Fibroblast of the aortic adventitia (primary cell): ENCODE measurements at regions not wholly inside any gene's neighbourhood (a gene's known extent, or its start where the extent isn't known, plus 50 kb on each side); places are given as distances from the start of the nearest gene placed in this dataset.

Source experiments
- DNase-seq: peaks from one replicate; pipeline ENCODE4 v3.0.0-alpha.2; 2010; ENCODE audit warnings: low read depth
- H3K4me3 ChIP-seq: 2 replicates; pipeline ENCODE4 v1.5.1; 2011; ENCODE audit warnings: low read depth, mild to moderate bottlenecking, control low read depth, low read length, moderate library complexity
- CTCF ChIP-seq: IDR thresholded peaks from 2 replicates; pipeline ENCODE4 v1.5.1; 2011; ENCODE audit warnings: mild to moderate bottlenecking, low read length, control low read depth, inconsistent platforms; ENCODE audit not compliant: insufficient read depth

- no peak overlapping the region for H3K4me3 ChIP-seq
- no peak for TF ChIP-seq CTCF
- DNase-seq = no peak
Measured at GRCh38 chr13:22776394-22777186, 404.2 kb upstream of the SGCG start.

- no peak for DNase-seq
- no peak for TF ChIP-seq CTCF
- no peak overlapping the region for H3K4me3 ChIP-seq
Measured at GRCh38 chr13:22777207-22777606, 403.6 kb upstream of the SGCG start.

- no peak for DNase-seq
- no peak overlapping the region for H3K4me3 ChIP-seq
- no peak for TF ChIP-seq CTCF
Measured at GRCh38 chr13:22789027-22789593, 391.7 kb upstream of the SGCG start.

GRCh38 chr13:22789916-22790315 lies 390.9 kb upstream of the SGCG start:
- DNase-seq = no peak
- TF ChIP-seq CTCF = no peak
- no peak overlapping the region for H3K4me3 ChIP-seq

- DNase-seq = no peak
- no peak for TF ChIP-seq CTCF
- no peak overlapping the region for H3K4me3 ChIP-seq
Measured at GRCh38 chr13:22793598-22794134, 387.1 kb upstream of the SGCG start.

- TF ChIP-seq CTCF = no peak
- peak; percentile 4 for DNase-seq
- H3K4me3 ChIP-seq = no peak overlapping the region
Measured at GRCh38 chr13:22800526-22801401, 380.0 kb upstream of the SGCG start.
